PC-9 (cell line): ENCODE measurements at regions not wholly inside any gene's neighbourhood (a gene's known extent, or its start where the extent isn't known, plus 50 kb on each side); places are given as distances from the start of the nearest gene placed in this dataset.

ENCODE experiments used
- CTCF ChIP-seq: fragments of 200-600 bp; sonication (generic); conservative IDR thresholded peaks from 2 replicates; pipeline ENCODE4 v1.6.1; 2017; ENCODE audit warnings: mixed run types, antibody characterized with exemption, mild to moderate bottlenecking, moderate library complexity
- EZH2 ChIP-seq: fragments of 200-600 bp; sonication (generic); IDR thresholded peaks from 2 replicates; pipeline ENCODE4 v1.8.0; 2017; ENCODE audit warnings: antibody characterized with exemption, low read depth

GRCh38 chr10:88162852-88163251 is 299.4 kb downstream of the PTEN start:
- TF ChIP-seq CTCF, result no peak
- TF ChIP-seq EZH2, result no peak
